ENCODE measurements at regions not wholly inside any gene's neighbourhood (a gene's known extent, or its start where the extent isn't known, plus 50 kb on each side); places are given as distances from the start of the nearest gene placed in this dataset.

GRCh38 chr14:26738571-26738970, 140.7 kb upstream of the NOVA1 start:
- TF ChIP-seq EGR1 (IDR thresholded peaks at IDR 0.05) (no peak), NFIC (IDR thresholded peaks at IDR 0.05) (no peak), CEBPB (IDR thresholded peaks at IDR 0.05) (no peak), RAD21 (IDR thresholded peaks at IDR 0.05; ENCODE audit: low read depth) (no peak), EP300 (IDR thresholded peaks at IDR 0.05; ENCODE audit: borderline replicate concordance) (no peak), TAF1 (IDR thresholded peaks at IDR 0.05; ENCODE audit: low read depth) (no peak), TCF12 (IDR thresholded peaks at IDR 0.05; ENCODE audit: low read depth) (no peak)
- TF ChIP-seq, protein P1, sequence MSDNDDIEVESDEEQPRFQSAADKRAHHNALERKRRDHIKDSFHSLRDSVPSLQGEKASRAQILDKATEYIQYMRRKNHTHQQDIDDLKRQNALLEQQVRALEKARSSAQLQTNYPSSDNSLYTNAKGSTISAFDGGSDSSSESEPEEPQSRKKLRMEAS (IDR thresholded peaks at IDR 0.05) = no peak
- TF ChIP-seq, protein P2, sequence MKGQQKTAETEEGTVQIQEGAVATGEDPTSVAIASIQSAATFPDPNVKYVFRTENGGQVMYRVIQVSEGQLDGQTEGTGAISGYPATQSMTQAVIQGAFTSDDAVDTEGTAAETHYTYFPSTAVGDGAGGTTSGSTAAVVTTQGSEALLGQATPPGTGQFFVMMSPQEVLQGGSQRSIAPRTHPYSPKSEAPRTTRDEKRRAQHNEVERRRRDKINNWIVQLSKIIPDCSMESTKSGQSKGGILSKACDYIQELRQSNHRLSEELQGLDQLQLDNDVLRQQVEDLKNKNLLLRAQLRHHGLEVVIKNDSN (IDR thresholded peaks at IDR 0.05) = no peak
- TF ChIP-seq, protein P3, sequence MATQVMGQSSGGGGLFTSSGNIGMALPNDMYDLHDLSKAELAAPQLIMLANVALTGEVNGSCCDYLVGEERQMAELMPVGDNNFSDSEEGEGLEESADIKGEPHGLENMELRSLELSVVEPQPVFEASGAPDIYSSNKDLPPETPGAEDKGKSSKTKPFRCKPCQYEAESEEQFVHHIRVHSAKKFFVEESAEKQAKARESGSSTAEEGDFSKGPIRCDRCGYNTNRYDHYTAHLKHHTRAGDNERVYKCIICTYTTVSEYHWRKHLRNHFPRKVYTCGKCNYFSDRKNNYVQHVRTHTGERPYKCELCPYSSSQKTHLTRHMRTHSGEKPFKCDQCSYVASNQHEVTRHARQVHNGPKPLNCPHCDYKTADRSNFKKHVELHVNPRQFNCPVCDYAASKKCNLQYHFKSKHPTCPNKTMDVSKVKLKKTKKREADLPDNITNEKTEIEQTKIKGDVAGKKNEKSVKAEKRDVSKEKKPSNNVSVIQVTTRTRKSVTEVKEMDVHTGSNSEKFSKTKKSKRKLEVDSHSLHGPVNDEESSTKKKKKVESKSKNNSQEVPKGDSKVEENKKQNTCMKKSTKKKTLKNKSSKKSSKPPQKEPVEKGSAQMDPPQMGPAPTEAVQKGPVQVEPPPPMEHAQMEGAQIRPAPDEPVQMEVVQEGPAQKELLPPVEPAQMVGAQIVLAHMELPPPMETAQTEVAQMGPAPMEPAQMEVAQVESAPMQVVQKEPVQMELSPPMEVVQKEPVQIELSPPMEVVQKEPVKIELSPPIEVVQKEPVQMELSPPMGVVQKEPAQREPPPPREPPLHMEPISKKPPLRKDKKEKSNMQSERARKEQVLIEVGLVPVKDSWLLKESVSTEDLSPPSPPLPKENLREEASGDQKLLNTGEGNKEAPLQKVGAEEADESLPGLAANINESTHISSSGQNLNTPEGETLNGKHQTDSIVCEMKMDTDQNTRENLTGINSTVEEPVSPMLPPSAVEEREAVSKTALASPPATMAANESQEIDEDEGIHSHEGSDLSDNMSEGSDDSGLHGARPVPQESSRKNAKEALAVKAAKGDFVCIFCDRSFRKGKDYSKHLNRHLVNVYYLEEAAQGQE (IDR thresholded peaks at IDR 0.05; ENCODE audit: low read depth) = no peak
